Heart left ventricle (tissue), 13 donors: ENCODE measurements at regions not wholly inside any gene's neighbourhood (a gene's known extent, or its start where the extent isn't known, plus 50 kb on each side); places are given as distances from the start of the nearest gene placed in this dataset.

Source experiments
- POLR2A ChIP-seq, 2 donors: fragments of 450-650 bp; IDR thresholded peaks; one replicate each; pipeline ENCODE4 v1.6.1; 2017; ENCODE audit warnings: antibody characterized with exemption in 2 of 2, mild to moderate bottlenecking in 2 of 2, moderate library complexity in 2 of 2
- TF ChIP-seq, protein P1 (sequence below), 12 donors: fragments of 200-600 bp; sonication (generic) in 4 of 12; IDR thresholded peaks; one replicate each; pipeline versions ENCODE4 v1.5.0 to v1.8.0; 2018 to 2022; ENCODE audit warnings: antibody characterized with exemption in 12 of 12, mild to moderate bottlenecking in 5 of 12
- donor health status: ischemic (EF 13 %, LVEDD 7.1; RV severe dilation, severe dysfunction).
- donor health status: DM: no; HTN: yes; CAD: no.
- donor health status: DM: no; HTN: no; CAD: no.
- donor health status: ischemic (EF 25% LVEDD 6.9; RV normal size, moderate dysfunction).
- donor health status: ischemic (EF 25% LVEDD 5.7; RV mildly dilated, moderate dysfunction).
- donor health status: ischemic (EF 35%, LVEDD 5.7; RV mildly dilated, moderate dysfunction).
- donor health status: nonischemic (EF 11% LVEDD 7.7; RV severe dilation, severe dysfunction).
- donor health status: DM: yes; HTN: yes; CAD: no.
- donor health status: PGD.
- donor health status: ischemic (EF 29% LVEDD 5.4; RV normal size, mild dysfunction).
- donor health status: nonischemic (EF 23%, LVEDD 6.1; RV moderate dilation, normal function).

DNA sequence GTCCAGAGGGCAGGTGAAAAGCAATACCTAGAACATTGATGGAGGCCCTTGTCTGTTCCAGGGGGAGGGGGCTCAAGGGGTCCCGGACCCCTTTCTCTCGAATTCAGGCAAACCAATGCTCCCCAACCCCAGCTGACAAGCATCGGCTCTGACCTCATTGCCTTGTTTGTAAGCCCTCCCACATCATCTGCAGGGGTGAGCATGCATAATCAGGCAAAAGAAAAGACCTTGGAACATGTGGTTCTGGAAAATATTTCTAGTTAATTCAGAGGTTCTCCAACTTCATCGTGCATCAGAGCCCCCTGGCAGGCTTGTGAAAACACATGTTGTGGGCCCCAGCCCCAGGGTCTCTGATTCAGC, 231.3 kb downstream of the TOMM20 start:
- TF ChIP-seq, protein P1, sequence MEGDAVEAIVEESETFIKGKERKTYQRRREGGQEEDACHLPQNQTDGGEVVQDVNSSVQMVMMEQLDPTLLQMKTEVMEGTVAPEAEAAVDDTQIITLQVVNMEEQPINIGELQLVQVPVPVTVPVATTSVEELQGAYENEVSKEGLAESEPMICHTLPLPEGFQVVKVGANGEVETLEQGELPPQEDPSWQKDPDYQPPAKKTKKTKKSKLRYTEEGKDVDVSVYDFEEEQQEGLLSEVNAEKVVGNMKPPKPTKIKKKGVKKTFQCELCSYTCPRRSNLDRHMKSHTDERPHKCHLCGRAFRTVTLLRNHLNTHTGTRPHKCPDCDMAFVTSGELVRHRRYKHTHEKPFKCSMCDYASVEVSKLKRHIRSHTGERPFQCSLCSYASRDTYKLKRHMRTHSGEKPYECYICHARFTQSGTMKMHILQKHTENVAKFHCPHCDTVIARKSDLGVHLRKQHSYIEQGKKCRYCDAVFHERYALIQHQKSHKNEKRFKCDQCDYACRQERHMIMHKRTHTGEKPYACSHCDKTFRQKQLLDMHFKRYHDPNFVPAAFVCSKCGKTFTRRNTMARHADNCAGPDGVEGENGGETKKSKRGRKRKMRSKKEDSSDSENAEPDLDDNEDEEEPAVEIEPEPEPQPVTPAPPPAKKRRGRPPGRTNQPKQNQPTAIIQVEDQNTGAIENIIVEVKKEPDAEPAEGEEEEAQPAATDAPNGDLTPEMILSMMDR (IDR thresholded peaks at IDR 0.05): no peak
- TF ChIP-seq POLR2A (IDR thresholded peaks at IDR 0.05): no peak
